Activated CD8-positive, alpha-beta T cell treated with anti-CD3 and anti-CD28 coated beads for 36 hours (primary cell): ENCODE measurements at regions not wholly inside any gene's neighbourhood (a gene's known extent, or its start where the extent isn't known, plus 50 kb on each side); places are given as distances from the start of the nearest gene placed in this dataset.

Source experiments
- ATAC-seq: fragments of 200-7000 bp; cut with Tn5 transposase; one replicate; pipeline ENCODE4 v1.10.0; 2021; ENCODE audit warnings: mild to moderate bottlenecking, moderate library complexity
- CTCF ChIA-PET: fragments of 350-600 bp; sonication (Branson Sonifier 250); formaldehyde crosslinking; loops from one replicate; lab custom pipeline; 2021; ENCODE audit warnings: antibody characterized with exemption; lab: Charles Lee
- POLR2A ChIA-PET: fragments of 350-600 bp; sonication (Branson Sonifier 250); formaldehyde crosslinking; loops from one replicate; lab custom pipeline; 2021; ENCODE audit warnings: antibody characterized with exemption; lab: Charles Lee
- DNase-seq: peaks from one replicate; pipeline ENCODE4 v3.0.0-alpha.2; 2020
- H3K27ac Mint-ChIP-seq: one replicate; pipeline ENCODE4 v1.8.0; 2021; ENCODE audit warnings: mild to moderate bottlenecking, mixed read lengths
- H3K27me3 Mint-ChIP-seq: one replicate; pipeline ENCODE4 v1.8.0; 2021; ENCODE audit warnings: mixed read lengths
- H3K36me3 Mint-ChIP-seq: one replicate; pipeline ENCODE4 v1.8.0; 2021; ENCODE audit warnings: low read depth, mixed read lengths
- H3K4me1 Mint-ChIP-seq: one replicate; pipeline ENCODE4 v1.8.0; 2021; ENCODE audit warnings: low read depth, mixed read lengths
- H3K4me3 Mint-ChIP-seq: one replicate; pipeline ENCODE4 v1.8.0; 2021; ENCODE audit warnings: mild to moderate bottlenecking, moderate library complexity, mixed read lengths
- H3K9me3 Mint-ChIP-seq: one replicate; pipeline ENCODE4 v1.8.0; 2021; ENCODE audit warnings: mixed read lengths
- CTCF ChIP-seq: fragments of 200-600 bp; IDR thresholded peaks from one replicate; pipeline ENCODE4 v1.8.0; 2022; ENCODE audit warnings: antibody characterized with exemption, mild to moderate bottlenecking
- intact Hi-C: fragments of 100-400 bp; cut with micrococcal nuclease; formaldehyde crosslinking; loops from one replicate; pipeline ENCODE4 v1.10.0; 2022

GRCh38 chr17:55969562-55970324, 183.5 kb upstream of the ANKFN1 start:
- CTCF ChIA-PET, result no interaction called here
- DNase-seq (no peak), ATAC-seq (no peak)
- intact Hi-C loops, result no loop called here
- POLR2A ChIA-PET, result no interaction called here
- no peaks in the 10 kb centered on the region for H3K27me3 Mint-ChIP-seq
- no peak overlapping the region for H3K4me3 Mint-ChIP-seq
- H3K27ac Mint-ChIP-seq, result no peak overlapping the region
- TF ChIP-seq CTCF, result no peak
- no peaks in the 10 kb centered on the region for H3K36me3 Mint-ChIP-seq
- H3K9me3 Mint-ChIP-seq, result no peaks in the 10 kb centered on the region
- H3K4me1 Mint-ChIP-seq, result no peaks in the 10 kb centered on the region

GRCh38 chr17:55978578-55978977, 174.7 kb upstream of the ANKFN1 start:
- intact Hi-C loops, result no loop called here
- no peak for DNase-seq
- H3K27me3 Mint-ChIP-seq, result no peaks in the 10 kb centered on the region
- H3K36me3 Mint-ChIP-seq, result no peaks in the 10 kb centered on the region
- no peaks in the 10 kb centered on the region for H3K9me3 Mint-ChIP-seq
- ATAC-seq, result no peak
- no peak overlapping the region for H3K4me3 Mint-ChIP-seq
- H3K4me1 Mint-ChIP-seq, result no peaks in the 10 kb centered on the region
- H3K27ac Mint-ChIP-seq, result no peak overlapping the region
- CTCF ChIA-PET, result no interaction called here
- POLR2A ChIA-PET, result no interaction called here
- TF ChIP-seq CTCF, result no peak

GRCh38 chr17:55983096-55983495, 170.2 kb upstream of the ANKFN1 start:
- Mint-ChIP-seq H3K27ac (no peak overlapping the region), H3K27me3 (no peaks in the 10 kb centered on the region), H3K36me3 (no peaks in the 10 kb centered on the region), H3K4me3 (no peak overlapping the region), H3K4me1 (no peaks in the 10 kb centered on the region), H3K9me3 (no peaks in the 10 kb centered on the region)
- no peak for DNase-seq
- intact Hi-C loops, result no loop called here
- no peak for TF ChIP-seq CTCF
- no peak for ATAC-seq
- ChIA-PET POLR2A (no interaction called here), CTCF (no interaction called here)

- ChIA-PET CTCF (no interaction called here), POLR2A (no interaction called here)
- no peak overlapping the region for H3K4me3 Mint-ChIP-seq
- no peak overlapping the region for H3K27ac Mint-ChIP-seq
- no peaks in the 10 kb centered on the region for H3K36me3 Mint-ChIP-seq
- peaks cover 7% of the 10 kb centered on the region for H3K27me3 Mint-ChIP-seq
- ATAC-seq (no peak), DNase-seq (no peak)
- H3K4me1 Mint-ChIP-seq, result no peaks in the 10 kb centered on the region
- peaks cover under 1% of the 10 kb centered on the region for H3K9me3 Mint-ChIP-seq
- intact Hi-C loops, result no loop called here
- no peak for TF ChIP-seq CTCF
Observed at GRCh38 chr17:55986817-55987216, 166.5 kb upstream of the ANKFN1 start.

- ChIA-PET CTCF (interaction anchor here (0.7 kb wide), 1 partner anchor 1068 kb away, joined by 3 read pairs; no protein-coding TSS in a partner anchor), POLR2A (interaction anchor here (0.6 kb wide), 1 partner anchor 21 kb away, joined by 3 read pairs; no protein-coding TSS in a partner anchor)
- TF ChIP-seq CTCF, result no peak
- Mint-ChIP-seq H3K27ac (no peak overlapping the region), H3K36me3 (no peaks in the 10 kb centered on the region), H3K27me3 (peaks cover 7% of the 10 kb centered on the region), H3K9me3 (peaks cover 14% of the 10 kb centered on the region), H3K4me1 (no peaks in the 10 kb centered on the region), H3K4me3 (no peak overlapping the region)
- ATAC-seq (no peak), DNase-seq (no peak)
- intact Hi-C loops, result no loop called here
Observed at GRCh38 chr17:55988861-55989260, 164.4 kb upstream of the ANKFN1 start.
